Stomach smooth muscle (tissue), 2 donors: ENCODE measurements at regions not wholly inside any gene's neighbourhood (a gene's known extent, or its start where the extent isn't known, plus 50 kb on each side); places are given as distances from the start of the nearest gene placed in this dataset.

Experiments
- H3K27ac ChIP-seq: one replicate; pipeline ENCODE4 v1.7.0; 2013; ENCODE audit warnings: mild to moderate bottlenecking, low read length, inconsistent platforms
- H3K27me3 ChIP-seq, 2 donors: one replicate each; pipeline ENCODE4 v1.7.0; 2013; ENCODE audit warnings: low read length in 2 of 2; ENCODE audit not compliant: insufficient read depth in 2 of 2, control insufficient read depth in 1 of 2
- H3K36me3 ChIP-seq, 2 donors: one replicate each; pipeline ENCODE4 v1.7.0; 2013; ENCODE audit warnings: low read length in 2 of 2; ENCODE audit not compliant: control insufficient read depth in 2 of 2, insufficient read depth in 2 of 2
- H3K4me1 ChIP-seq: one replicate; pipeline ENCODE4 v1.7.0; 2013; ENCODE audit warnings: low read length; ENCODE audit not compliant: control insufficient read depth, insufficient read depth
- H3K4me3 ChIP-seq, 2 donors: one replicate each; pipeline ENCODE4 v1.7.0; 2013; ENCODE audit warnings: low read length in 2 of 2
- H3K9ac ChIP-seq, 2 donors: one replicate each; pipeline ENCODE4 v1.7.0; 2013; ENCODE audit warnings: low read length in 2 of 2, mild to moderate bottlenecking in 1 of 2
- H3K9me3 ChIP-seq, 2 donors: one replicate each; pipeline ENCODE4 v1.7.0; 2013; ENCODE audit warnings: low read length in 2 of 2; ENCODE audit not compliant: control insufficient read depth in 2 of 2
- donor health status: healthy.
- donor health status: Pancreatic carcinoma.

DNA sequence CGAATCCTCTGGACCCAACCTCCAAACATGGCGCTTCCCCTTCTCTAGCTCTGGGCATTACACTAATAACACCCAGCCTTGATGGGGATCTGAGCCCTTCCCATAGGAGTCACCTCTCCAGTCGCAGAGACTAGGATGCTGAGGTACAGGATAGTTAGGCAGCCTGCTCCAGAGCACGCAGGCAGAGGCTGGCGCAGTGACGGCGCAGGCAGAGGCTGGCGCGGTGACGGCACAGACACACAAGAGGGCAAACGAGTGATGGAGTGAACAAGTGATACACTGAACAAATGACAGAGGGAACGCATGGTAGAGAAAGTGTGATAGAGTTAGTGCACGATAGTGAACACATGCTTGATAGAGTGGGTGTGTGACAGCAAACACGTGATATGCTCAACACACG, 518.5 kb downstream of the EIPR1 start:
- no peak overlapping the region for H3K27ac ChIP-seq
- H3K9ac ChIP-seq = no peak overlapping the region
- no peaks in the 10 kb centered on the region for H3K4me1 ChIP-seq
- no peak overlapping the region for H3K4me3 ChIP-seq
- no peaks in the 10 kb centered on the region for H3K36me3 ChIP-seq
- no peaks in the 10 kb centered on the region for H3K9me3 ChIP-seq
- peaks cover 0 to 4% of the 10 kb centered on the region in 2 donors for H3K27me3 ChIP-seq

- Histone ChIP-seq H3K4me1 (no peaks in the 10 kb centered on the region), H3K27ac (no peak overlapping the region), H3K36me3 (no peaks in the 10 kb centered on the region), H3K4me3 (no peak overlapping the region), H3K9ac (no peak overlapping the region), H3K27me3 (no peaks in the 10 kb centered on the region), H3K9me3 (no peaks in the 10 kb centered on the region)
Observed at GRCh38 chr2:2856723-2857415, 520.7 kb downstream of the EIPR1 start.

DNA sequence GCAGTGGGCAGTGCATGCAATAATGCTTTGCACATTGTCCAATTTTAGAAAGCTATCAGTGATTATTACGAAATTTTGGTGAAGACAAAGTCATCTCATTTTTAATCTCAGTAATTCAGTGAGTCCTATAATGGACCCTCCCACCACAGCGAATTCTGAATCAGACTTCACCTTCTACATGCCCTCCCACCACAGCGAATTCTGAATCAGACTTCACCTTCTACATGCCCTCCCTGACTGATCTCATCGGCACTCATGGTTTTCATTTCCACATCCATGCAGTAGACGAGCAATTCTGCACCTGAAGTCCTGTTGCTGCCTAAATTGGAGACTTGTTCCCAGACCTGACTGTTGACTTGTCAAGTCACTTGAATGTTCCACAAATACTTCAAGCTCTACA, 522.3 kb downstream of the EIPR1 start:
- H3K27me3 ChIP-seq = no peaks in the 10 kb centered on the region
- H3K4me3 ChIP-seq = no peak overlapping the region
- H3K9me3 ChIP-seq = no peaks in the 10 kb centered on the region
- no peaks in the 10 kb centered on the region for H3K4me1 ChIP-seq
- no peak overlapping the region for H3K27ac ChIP-seq
- no peak overlapping the region for H3K9ac ChIP-seq
- H3K36me3 ChIP-seq = no peaks in the 10 kb centered on the region

- H3K4me3 ChIP-seq = no peak overlapping the region
- no peaks in the 10 kb centered on the region for H3K9me3 ChIP-seq
- no peaks in the 10 kb centered on the region for H3K27me3 ChIP-seq
- no peaks in the 10 kb centered on the region for H3K36me3 ChIP-seq
- H3K4me1 ChIP-seq = no peaks in the 10 kb centered on the region
- no peak overlapping the region for H3K9ac ChIP-seq
- H3K27ac ChIP-seq = no peak overlapping the region
Observed at GRCh38 chr2:2853346-2853745, 522.3 kb upstream of the MYT1L start.

DNA sequence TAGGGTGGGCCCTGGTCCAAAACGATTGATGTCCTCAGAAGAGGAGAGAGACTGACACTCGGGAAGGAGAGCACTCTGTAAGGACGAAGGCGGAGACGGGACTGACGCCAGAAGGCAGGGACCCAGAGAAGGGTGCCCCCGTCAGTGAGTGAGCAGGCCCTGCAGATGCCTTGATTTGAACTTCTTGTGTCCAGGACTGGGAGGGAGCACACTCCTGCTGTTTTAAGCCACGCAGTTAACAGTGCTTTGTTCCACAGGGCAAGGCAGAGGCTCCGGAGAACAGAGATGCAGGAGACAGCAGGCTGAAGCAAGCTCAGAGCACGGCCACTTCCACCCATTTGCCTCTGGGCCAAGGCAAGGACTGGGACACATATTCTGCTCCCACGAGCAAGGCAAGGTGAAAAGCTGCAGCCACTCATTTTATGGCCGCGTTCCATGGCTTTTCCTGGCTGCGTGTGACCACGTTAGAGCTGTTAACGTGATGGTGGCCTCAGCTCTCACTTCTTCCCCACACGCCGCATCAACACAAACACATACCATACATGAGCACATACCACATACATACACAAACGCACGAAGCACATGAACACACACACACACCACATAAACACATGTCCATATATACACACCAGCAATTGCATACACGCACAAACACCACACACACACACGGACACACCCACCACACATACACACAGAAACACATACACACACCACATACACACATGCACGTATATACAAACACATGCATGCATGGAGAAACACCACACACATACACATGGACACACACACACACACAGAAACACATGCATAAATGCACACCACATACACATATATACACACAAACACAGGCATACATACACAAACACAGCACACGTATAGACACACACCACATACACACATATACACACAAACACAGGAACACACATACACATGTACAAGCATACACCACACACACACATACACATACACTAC, 521.0 kb upstream of the MYT1L start:
- H3K27ac ChIP-seq = no peak overlapping the region
- H3K27me3 ChIP-seq = no peaks in the 10 kb centered on the region
- no peak overlapping the region for H3K9ac ChIP-seq
- H3K4me1 ChIP-seq = no peaks in the 10 kb centered on the region
- no peaks in the 10 kb centered on the region for H3K36me3 ChIP-seq
- no peaks in the 10 kb centered on the region for H3K9me3 ChIP-seq
- H3K4me3 ChIP-seq = no peak overlapping the region

- Histone ChIP-seq H3K4me3 (no peak overlapping the region), H3K27me3 (no peaks in the 10 kb centered on the region), H3K36me3 (no peaks in the 10 kb centered on the region), H3K9me3 (no peaks in the 10 kb centered on the region), H3K4me1 (peaks cover 2% of the 10 kb centered on the region), H3K27ac (no peak overlapping the region), H3K9ac (no peak overlapping the region)
Observed at GRCh38 chr2:2851316-2851715, 520.2 kb upstream of the MYT1L start.

GRCh38 chr2:2850859-2851258, 519.8 kb upstream of the MYT1L start:
- H3K9me3 ChIP-seq = no peaks in the 10 kb centered on the region
- H3K27ac ChIP-seq = no peak overlapping the region
- H3K9ac ChIP-seq = no peak overlapping the region
- peaks cover 2% of the 10 kb centered on the region for H3K4me1 ChIP-seq
- H3K4me3 ChIP-seq = no peak overlapping the region
- no peaks in the 10 kb centered on the region for H3K27me3 ChIP-seq
- H3K36me3 ChIP-seq = no peaks in the 10 kb centered on the region

DNA sequence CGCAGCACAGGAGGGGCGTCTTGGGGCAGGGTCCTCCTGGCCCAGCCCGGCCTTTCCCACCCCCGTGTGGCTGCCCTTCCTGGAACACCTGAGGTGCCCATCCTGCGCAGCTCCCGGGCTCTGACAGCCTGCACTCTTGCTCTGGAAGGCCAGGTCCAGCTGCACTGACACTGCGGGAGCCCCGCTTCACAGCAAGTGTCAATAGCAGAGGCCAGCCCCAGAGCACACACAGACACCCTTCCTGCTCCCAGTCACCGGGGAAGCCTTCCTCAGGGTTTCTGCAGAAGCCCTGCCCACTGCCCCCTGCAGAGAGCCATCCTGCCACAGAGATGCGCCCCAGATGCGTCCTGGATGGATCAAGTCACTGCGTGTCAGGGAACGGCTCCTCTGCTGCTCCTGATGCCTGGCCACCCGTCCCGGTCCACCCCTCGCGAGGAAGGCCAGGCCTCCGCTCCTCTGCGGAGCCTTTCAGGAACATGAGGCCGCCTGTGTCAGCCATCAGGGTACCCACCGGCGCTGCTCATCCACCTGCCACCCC, 519.2 kb upstream of the MYT1L start:
- no peaks in the 10 kb centered on the region for H3K9me3 ChIP-seq
- H3K4me3 ChIP-seq = no peak overlapping the region
- H3K9ac ChIP-seq = no peak overlapping the region
- no peaks in the 10 kb centered on the region for H3K36me3 ChIP-seq
- no peaks in the 10 kb centered on the region for H3K27me3 ChIP-seq
- no peak overlapping the region for H3K27ac ChIP-seq
- H3K4me1 ChIP-seq = peaks cover 2% of the 10 kb centered on the region

GRCh38 chr2:2849464-2850217, 518.6 kb upstream of the MYT1L start:
- no peak overlapping the region for H3K4me3 ChIP-seq
- H3K27ac ChIP-seq = no peak overlapping the region
- H3K36me3 ChIP-seq = no peaks in the 10 kb centered on the region
- H3K9ac ChIP-seq = no peak overlapping the region
- H3K27me3 ChIP-seq = no peaks in the 10 kb centered on the region
- no peaks in the 10 kb centered on the region for H3K9me3 ChIP-seq
- peaks cover 2% of the 10 kb centered on the region for H3K4me1 ChIP-seq

DNA sequence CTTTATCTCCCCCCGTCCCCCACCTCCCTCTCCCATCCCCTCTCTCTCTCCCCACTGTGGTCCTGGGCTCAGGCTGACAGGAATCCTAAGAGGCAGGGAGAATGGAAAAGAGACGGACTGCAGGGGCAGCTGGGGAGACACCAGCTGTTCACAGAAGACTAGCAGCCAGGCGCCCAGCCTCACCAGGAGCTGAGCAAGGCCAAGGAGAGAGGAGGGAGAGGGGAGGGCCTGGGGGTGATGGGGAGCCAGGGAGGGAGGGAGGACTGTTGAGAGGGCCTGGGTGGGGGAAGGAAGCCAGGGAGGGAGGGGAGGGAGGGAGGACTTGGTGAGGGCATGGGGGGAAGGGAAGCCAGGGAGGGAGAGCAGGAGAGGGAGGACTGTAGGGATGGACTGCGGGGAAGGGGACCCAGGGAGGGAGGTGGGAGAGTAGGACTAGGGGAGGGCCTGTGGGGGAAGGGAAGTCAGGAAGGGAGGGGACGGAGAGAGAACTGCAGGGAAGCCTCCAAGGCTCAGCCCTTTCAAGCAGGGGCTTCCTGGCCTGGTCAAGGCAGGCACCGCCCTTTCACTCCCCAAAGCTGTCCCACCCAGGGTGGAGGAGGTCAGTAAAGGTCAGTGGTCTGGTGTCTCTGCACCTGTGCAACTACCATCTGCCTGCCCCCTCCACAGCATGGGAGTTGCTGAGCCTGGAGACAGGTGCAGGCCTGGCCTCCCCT, 517.7 kb upstream of the MYT1L start:
- no peak overlapping the region for H3K27ac ChIP-seq
- no peaks in the 10 kb centered on the region for H3K27me3 ChIP-seq
- no peaks in the 10 kb centered on the region for H3K9me3 ChIP-seq
- H3K36me3 ChIP-seq = no peaks in the 10 kb centered on the region
- no peak overlapping the region for H3K9ac ChIP-seq
- peaks cover 2% of the 10 kb centered on the region for H3K4me1 ChIP-seq
- H3K4me3 ChIP-seq = no peak overlapping the region
